Fibroblast of villous mesenchyme (primary cell): ENCODE measurements at regions not wholly inside any gene's neighbourhood (a gene's known extent, or its start where the extent isn't known, plus 50 kb on each side); places are given as distances from the start of the nearest gene placed in this dataset.

Experiments used
- DNase-seq: peaks from one replicate; pipeline ENCODE4 v3.0.0-alpha.2; 2010; ENCODE audit warnings: low read depth
- H3K4me3 ChIP-seq: 2 replicates; pipeline ENCODE4 v1.5.1; 2011; ENCODE audit warnings: low read depth, mild to moderate bottlenecking, low read length
- CTCF ChIP-seq: IDR thresholded peaks from 2 replicates; pipeline ENCODE4 v1.5.1; 2012; ENCODE audit warnings: low read depth, mild to moderate bottlenecking, low read length; ENCODE audit not compliant: insufficient read depth

GRCh38 chr2:9100080-9100876 is 96.8 kb upstream of the MBOAT2 start:
- H3K4me3 ChIP-seq: no peak overlapping the region
- TF ChIP-seq CTCF: no peak
- no peak for DNase-seq

- no peak overlapping the region for H3K4me3 ChIP-seq
- peak; percentile 37 for DNase-seq
- no peak for TF ChIP-seq CTCF
These were observed 95.9 kb upstream of the MBOAT2 start for GRCh38 chr2:9099341-9099751.

GRCh38 chr2:9097892-9098291 is 94.4 kb upstream of the MBOAT2 start:
- no peak for TF ChIP-seq CTCF
- H3K4me3 ChIP-seq: no peak overlapping the region
- no peak for DNase-seq

GRCh38 chr2:9097239-9097638 is 93.8 kb upstream of the MBOAT2 start:
- H3K4me3 ChIP-seq: no peak overlapping the region
- no peak for TF ChIP-seq CTCF
- no peak for DNase-seq

- H3K4me3 ChIP-seq: no peak overlapping the region
- DNase-seq: no peak
- no peak for TF ChIP-seq CTCF
These were observed 93.3 kb upstream of the MBOAT2 start for GRCh38 chr2:9096761-9097160.

- no peak overlapping the region for H3K4me3 ChIP-seq
- peak; percentile 57 for DNase-seq
- TF ChIP-seq CTCF: peak; percentile 21
These were observed 92.2 kb upstream of the MBOAT2 start for GRCh38 chr2:9095690-9096089.

- no peak overlapping the region for H3K4me3 ChIP-seq
- no peak for DNase-seq
These were observed 91.7 kb upstream of the MBOAT2 start for GRCh38 chr2:9095226-9095625.

More at GRCh38 chr2:9095226-9095625, 91.7 kb upstream of the MBOAT2 start:
- no peak for TF ChIP-seq CTCF
